ENCODE measurements at regions not wholly inside any gene's neighbourhood (a gene's known extent, or its start where the extent isn't known, plus 50 kb on each side); places are given as distances from the start of the nearest gene placed in this dataset.

GRCh38 chr10:57775250-57775649 is 492.4 kb downstream of the IPMK start:
- no peak for DNase-seq
- no peaks in the 10 kb centered on the region for H3K36me3 ChIP-seq (ENCODE audit: insufficient read depth, low read length)
- no peaks in the 10 kb centered on the region for H3K79me2 ChIP-seq (ENCODE audit: low read length)
- H3K9me2 ChIP-seq (replicated peaks; ENCODE audit: insufficient read depth, low read length), result no peaks in the 10 kb centered on the region
- H3K27ac ChIP-seq (ENCODE audit: low read length), result no peak overlapping the region
- no peaks in the 10 kb centered on the region for H3K27me3 ChIP-seq (ENCODE audit: low read length)
- H4K20me1 ChIP-seq (ENCODE audit: insufficient read depth, low read depth, low read length), result no peaks in the 10 kb centered on the region
- H3K9me3 ChIP-seq (ENCODE audit: low read length), result peaks cover 13% of the 10 kb centered on the region
- no peak overlapping the region for H3K4me3 ChIP-seq (ENCODE audit: low read length)
- H3K9ac ChIP-seq (ENCODE audit: low read length), result no peak overlapping the region
- no peak overlapping the region for H3K4me2 ChIP-seq (ENCODE audit: low read depth, low read length, poor library complexity, severe bottlenecking)
- no peaks in the 10 kb centered on the region for H3K4me1 ChIP-seq (ENCODE audit: low read length)
- H2AFZ ChIP-seq (ENCODE audit: low read length), result no peak overlapping the region

GRCh38 chr10:57769298-57769697 is 498.4 kb downstream of the IPMK start:
- Histone ChIP-seq H2AFZ (ENCODE audit: low read length) (no peak overlapping the region), H4K20me1 (ENCODE audit: insufficient read depth, low read depth, low read length) (no peaks in the 10 kb centered on the region), H3K79me2 (ENCODE audit: low read length) (no peaks in the 10 kb centered on the region), H3K27me3 (ENCODE audit: low read length) (no peaks in the 10 kb centered on the region), H3K9me3 (ENCODE audit: low read length) (peaks cover 11% of the 10 kb centered on the region), H3K9ac (ENCODE audit: low read length) (no peak overlapping the region), H3K4me2 (ENCODE audit: low read depth, low read length, poor library complexity, severe bottlenecking) (no peak overlapping the region), H3K4me3 (ENCODE audit: low read length) (no peak overlapping the region), H3K4me1 (ENCODE audit: low read length) (no peaks in the 10 kb centered on the region), H3K9me2 (replicated peaks; ENCODE audit: insufficient read depth, low read length) (no peaks in the 10 kb centered on the region), H3K27ac (ENCODE audit: low read length) (no peak overlapping the region), H3K36me3 (ENCODE audit: insufficient read depth, low read length) (no peaks in the 10 kb centered on the region)
- DNase-seq, result no peak

- no peak overlapping the region for H3K9ac ChIP-seq (ENCODE audit: low read length)
- peaks cover 5% of the 10 kb centered on the region; the same call in 1 of the 2 replicates for H3K9me3 ChIP-seq (ENCODE audit: low read length)
- DNase-seq, result no peak
- no peak overlapping the region for H3K4me3 ChIP-seq (ENCODE audit: low read length)
- no peaks in the 10 kb centered on the region for H3K36me3 ChIP-seq (ENCODE audit: insufficient read depth, low read length)
- H4K20me1 ChIP-seq (ENCODE audit: insufficient read depth, low read depth, low read length), result no peaks in the 10 kb centered on the region
- no peaks in the 10 kb centered on the region for H3K9me2 ChIP-seq (replicated peaks; ENCODE audit: insufficient read depth, low read length)
- no peaks in the 10 kb centered on the region for H3K79me2 ChIP-seq (ENCODE audit: low read length)
- no peaks in the 10 kb centered on the region for H3K4me1 ChIP-seq (ENCODE audit: low read length)
- no peak overlapping the region for H3K27ac ChIP-seq (ENCODE audit: low read length)
- no peak overlapping the region for H2AFZ ChIP-seq (ENCODE audit: low read length)
- no peak overlapping the region for H3K4me2 ChIP-seq (ENCODE audit: low read depth, low read length, poor library complexity, severe bottlenecking)
- no peaks in the 10 kb centered on the region for H3K27me3 ChIP-seq (ENCODE audit: low read length)
Observed at GRCh38 chr10:57759777-57760176, 507.9 kb downstream of the IPMK start.

GRCh38 chr10:57754803-57755202 is 512.9 kb downstream of the IPMK start:
- no peaks in the 10 kb centered on the region for H3K27me3 ChIP-seq (ENCODE audit: low read length)
- no peak overlapping the region for H3K9ac ChIP-seq (ENCODE audit: low read length)
- peaks cover 15% of the 10 kb centered on the region for H3K9me3 ChIP-seq (ENCODE audit: low read length)
- no peak for DNase-seq
- no peaks in the 10 kb centered on the region for H3K36me3 ChIP-seq (ENCODE audit: insufficient read depth, low read length)
- H4K20me1 ChIP-seq (ENCODE audit: insufficient read depth, low read depth, low read length), result no peaks in the 10 kb centered on the region
- H3K4me1 ChIP-seq (ENCODE audit: low read length), result no peaks in the 10 kb centered on the region
- no peak overlapping the region for H3K27ac ChIP-seq (ENCODE audit: low read length)
- no peak overlapping the region for H3K4me3 ChIP-seq (ENCODE audit: low read length)
- H3K79me2 ChIP-seq (ENCODE audit: low read length), result no peaks in the 10 kb centered on the region
- no peak overlapping the region for H3K4me2 ChIP-seq (ENCODE audit: low read depth, low read length, poor library complexity, severe bottlenecking)
- H3K9me2 ChIP-seq (replicated peaks; ENCODE audit: insufficient read depth, low read length), result no peaks in the 10 kb centered on the region
- H2AFZ ChIP-seq (ENCODE audit: low read length), result no peak overlapping the region

GRCh38 chr10:57743711-57744110 is 524.0 kb downstream of the IPMK start:
- Histone ChIP-seq H3K9me2 (replicated peaks; ENCODE audit: insufficient read depth, low read length) (no peaks in the 10 kb centered on the region), H3K27me3 (ENCODE audit: low read length) (no peaks in the 10 kb centered on the region), H3K9ac (ENCODE audit: low read length) (no peak overlapping the region), H3K36me3 (ENCODE audit: insufficient read depth, low read length) (no peaks in the 10 kb centered on the region; the same call in 1 of the 2 replicates), H3K79me2 (ENCODE audit: low read length) (no peaks in the 10 kb centered on the region), H3K4me3 (ENCODE audit: low read length) (no peak overlapping the region), H3K27ac (ENCODE audit: low read length) (no peak overlapping the region), H3K4me1 (ENCODE audit: low read length) (no peaks in the 10 kb centered on the region), H3K4me2 (ENCODE audit: low read depth, low read length, poor library complexity, severe bottlenecking) (no peak overlapping the region), H3K9me3 (ENCODE audit: low read length) (peaks cover 6% of the 10 kb centered on the region; the same call in 1 of the 2 replicates), H2AFZ (ENCODE audit: low read length) (no peak overlapping the region), H4K20me1 (ENCODE audit: insufficient read depth, low read depth, low read length) (no peaks in the 10 kb centered on the region)
- no peak for DNase-seq

- H2AFZ ChIP-seq (ENCODE audit: low read length), result no peak overlapping the region
- DNase-seq, result no peak
- H3K4me3 ChIP-seq (ENCODE audit: low read length), result no peak overlapping the region
Observed at GRCh38 chr10:57741751-57742150, 525.9 kb downstream of the IPMK start.

GRCh38 chr10:57723305-57723704 is 544.4 kb downstream of the IPMK start:
- no peak for DNase-seq
- no peak overlapping the region for H3K4me2 ChIP-seq (ENCODE audit: low read depth, low read length, poor library complexity, severe bottlenecking)
- no peak overlapping the region for H3K9ac ChIP-seq (ENCODE audit: low read length)
- H3K4me1 ChIP-seq (ENCODE audit: low read length), result no peaks in the 10 kb centered on the region
- H3K79me2 ChIP-seq (ENCODE audit: low read length), result no peaks in the 10 kb centered on the region
- no peaks in the 10 kb centered on the region; the same call in 1 of the 2 replicates for H3K9me3 ChIP-seq (ENCODE audit: low read length)
- H3K27me3 ChIP-seq (ENCODE audit: low read length), result no peaks in the 10 kb centered on the region
- H3K27ac ChIP-seq (ENCODE audit: low read length), result no peak overlapping the region
- no peaks in the 10 kb centered on the region for H3K36me3 ChIP-seq (ENCODE audit: insufficient read depth, low read length)
- no peaks in the 10 kb centered on the region for H3K9me2 ChIP-seq (replicated peaks; ENCODE audit: insufficient read depth, low read length)
- no peak overlapping the region for H3K4me3 ChIP-seq (ENCODE audit: low read length)
- no peaks in the 10 kb centered on the region for H4K20me1 ChIP-seq (ENCODE audit: insufficient read depth, low read depth, low read length)
- no peak overlapping the region for H2AFZ ChIP-seq (ENCODE audit: low read length)

More at GRCh38 chr10:57741751-57742150, 525.9 kb downstream of the IPMK start:
- Histone ChIP-seq H4K20me1 (ENCODE audit: insufficient read depth, low read depth, low read length) (no peaks in the 10 kb centered on the region), H3K9ac (ENCODE audit: low read length) (no peak overlapping the region), H3K27me3 (ENCODE audit: low read length) (no peaks in the 10 kb centered on the region), H3K36me3 (ENCODE audit: insufficient read depth, low read length) (no peaks in the 10 kb centered on the region; the same call in 1 of the 2 replicates), H3K27ac (ENCODE audit: low read length) (no peak overlapping the region), H3K79me2 (ENCODE audit: low read length) (no peaks in the 10 kb centered on the region), H3K9me2 (replicated peaks; ENCODE audit: insufficient read depth, low read length) (no peaks in the 10 kb centered on the region), H3K4me2 (ENCODE audit: low read depth, low read length, poor library complexity, severe bottlenecking) (no peak overlapping the region), H3K4me1 (ENCODE audit: low read length) (no peaks in the 10 kb centered on the region), H3K9me3 (ENCODE audit: low read length) (peaks cover 10% of the 10 kb centered on the region)

GRCh38 chr10:57716884-57717283 is 550.8 kb downstream of the IPMK start:
- Histone ChIP-seq H3K27me3 (ENCODE audit: low read length) (no peaks in the 10 kb centered on the region), H4K20me1 (ENCODE audit: insufficient read depth, low read depth, low read length) (no peaks in the 10 kb centered on the region), H2AFZ (ENCODE audit: low read length) (no peak overlapping the region), H3K4me3 (ENCODE audit: low read length) (no peak overlapping the region), H3K9me3 (ENCODE audit: low read length) (no peaks in the 10 kb centered on the region), H3K79me2 (ENCODE audit: low read length) (no peaks in the 10 kb centered on the region), H3K36me3 (ENCODE audit: insufficient read depth, low read length) (no peaks in the 10 kb centered on the region), H3K9me2 (replicated peaks; ENCODE audit: insufficient read depth, low read length) (no peaks in the 10 kb centered on the region), H3K4me2 (ENCODE audit: low read depth, low read length, poor library complexity, severe bottlenecking) (no peak overlapping the region), H3K4me1 (ENCODE audit: low read length) (no peaks in the 10 kb centered on the region), H3K27ac (ENCODE audit: low read length) (no peak overlapping the region), H3K9ac (ENCODE audit: low read length) (no peak overlapping the region)
- no peak for DNase-seq

GRCh38 chr10:57715233-57715632 is 552.5 kb downstream of the IPMK start:
- Histone ChIP-seq H3K9me3 (ENCODE audit: low read length) (no peaks in the 10 kb centered on the region), H3K27me3 (ENCODE audit: low read length) (no peaks in the 10 kb centered on the region), H3K9ac (ENCODE audit: low read length) (no peak overlapping the region), H3K36me3 (ENCODE audit: insufficient read depth, low read length) (no peaks in the 10 kb centered on the region), H3K4me1 (ENCODE audit: low read length) (no peaks in the 10 kb centered on the region), H3K9me2 (replicated peaks; ENCODE audit: insufficient read depth, low read length) (no peaks in the 10 kb centered on the region), H4K20me1 (ENCODE audit: insufficient read depth, low read depth, low read length) (no peaks in the 10 kb centered on the region), H2AFZ (ENCODE audit: low read length) (no peak overlapping the region), H3K4me2 (ENCODE audit: low read depth, low read length, poor library complexity, severe bottlenecking) (no peak overlapping the region), H3K79me2 (ENCODE audit: low read length) (no peaks in the 10 kb centered on the region), H3K4me3 (ENCODE audit: low read length) (no peak overlapping the region), H3K27ac (ENCODE audit: low read length) (no peak overlapping the region)
- DNase-seq, result no peak
